HEK293T (cell line): ENCODE measurements at regions not wholly inside any gene's neighbourhood (a gene's known extent, or its start where the extent isn't known, plus 50 kb on each side); places are given as distances from the start of the nearest gene placed in this dataset.

ENCODE experiments used
- CTCF ChIA-PET: fragments of 350-600 bp; formaldehyde crosslinking; extraction: SDS; loops from one replicate; lab custom pipeline; 2021; ENCODE audit warnings: antibody characterized with exemption, inconsistent platforms; lab: Yijun Ruan, JAX
- POLR2A ChIA-PET: fragments of 350-600 bp; formaldehyde crosslinking; extraction: SDS; loops from one replicate; lab custom pipeline; 2020; ENCODE audit warnings: antibody characterized with exemption, inconsistent platforms; lab: Yijun Ruan, JAX
- DNase-seq: peaks from one replicate; pipeline ENCODE4 v3.0.0; 2012; ENCODE audit warnings: mixed read lengths; ENCODE audit errors: extremely low spot score
- ARNT ChIP-seq: fragments of 450-650 bp; IDR thresholded peaks from 2 replicates; pipeline ENCODE4 v1.6.1; 2017; ENCODE audit warnings: mild to moderate bottlenecking
- BHLHE40 ChIP-seq: fragments of 450-650 bp; IDR thresholded peaks from 2 replicates; pipeline ENCODE4 v1.6.1; 2016; ENCODE audit warnings: mild to moderate bottlenecking, moderate library complexity, borderline replicate concordance
- CTBP1 ChIP-seq: fragments of 450-650 bp; IDR thresholded peaks from 2 replicates; pipeline ENCODE4 v1.6.1; 2016; ENCODE audit warnings: borderline replicate concordance
- ELF4 ChIP-seq: fragments of 450-650 bp; IDR thresholded peaks from 2 replicates; pipeline ENCODE4 v1.6.1; 2017; ENCODE audit warnings: antibody characterized with exemption
- FOXA1 ChIP-seq: fragments of 450-650 bp; IDR thresholded peaks from 2 replicates; pipeline ENCODE4 v1.6.1; 2016; ENCODE audit warnings: mild to moderate bottlenecking
- FOXK2 ChIP-seq: fragments of 450-650 bp; IDR thresholded peaks from 2 replicates; pipeline ENCODE4 v1.6.1; 2016; ENCODE audit warnings: mild to moderate bottlenecking
- FOXM1 ChIP-seq: fragments of 450-650 bp; IDR thresholded peaks from 2 replicates; pipeline ENCODE4 v1.6.1; 2017; ENCODE audit warnings: mild to moderate bottlenecking, borderline replicate concordance
- HDGF ChIP-seq: fragments of 450-650 bp; IDR thresholded peaks from 2 replicates; pipeline ENCODE4 v1.6.1; 2017; ENCODE audit warnings: antibody characterized with exemption, borderline replicate concordance
- L3MBTL2 ChIP-seq: fragments of 450-650 bp; conservative IDR thresholded peaks from 2 replicates; pipeline ENCODE4 v1.6.1; 2016; ENCODE audit warnings: mild to moderate bottlenecking
- LEF1 ChIP-seq: fragments of 450-650 bp; IDR thresholded peaks from 2 replicates; pipeline ENCODE4 v1.6.1; 2017; ENCODE audit warnings: mild to moderate bottlenecking, borderline replicate concordance
- NFRKB ChIP-seq: fragments of 450-650 bp; IDR thresholded peaks from 2 replicates; pipeline ENCODE4 v1.6.1; 2016; ENCODE audit warnings: mild to moderate bottlenecking, moderate library complexity
- PKNOX1 ChIP-seq: fragments of 450-650 bp; IDR thresholded peaks from 2 replicates; pipeline ENCODE4 v1.6.1; 2016
- SP1 ChIP-seq: fragments of 450-650 bp; IDR thresholded peaks from 2 replicates; pipeline ENCODE4 v1.6.1; 2017
- SUZ12 ChIP-seq: fragments of 450-650 bp; IDR thresholded peaks from 2 replicates; pipeline ENCODE4 v1.6.1; 2016; ENCODE audit warnings: mild to moderate bottlenecking
- TARDBP ChIP-seq: fragments of 450-650 bp; IDR thresholded peaks from 2 replicates; pipeline ENCODE4 v1.6.1; 2016
- ZNF384 ChIP-seq: fragments of 450-650 bp; IDR thresholded peaks from 2 replicates; pipeline ENCODE4 v1.6.1; 2016

GRCh38 chr4:33013282-33013681, 2293.1 kb downstream of the PCDH7 start:
- ChIA-PET POLR2A (no interaction called here), CTCF (no interaction called here)
- DNase-seq = no peak
- TF ChIP-seq PKNOX1 = no peak
- TF ChIP-seq SP1 = no peak
- no peak for TF ChIP-seq FOXM1
- no peak for TF ChIP-seq BHLHE40
- no peak for TF ChIP-seq HDGF
- TF ChIP-seq NFRKB = no peak
- TF ChIP-seq FOXK2 = no peak
- TF ChIP-seq FOXA1 = no peak
- TF ChIP-seq ARNT = no peak
- TF ChIP-seq ZNF384 = no peak
- no peak for TF ChIP-seq TARDBP
- no peak for TF ChIP-seq L3MBTL2

- CTCF ChIA-PET = no interaction called here
- no peak for DNase-seq
- POLR2A ChIA-PET = no interaction called here
- TF ChIP-seq ZNF384 = no peak
- no peak for TF ChIP-seq BHLHE40
- TF ChIP-seq ARNT = no peak
These were observed 2305.1 kb downstream of the PCDH7 start for GRCh38 chr4:33025236-33025635.

- POLR2A ChIA-PET = no interaction called here
- DNase-seq = no peak
- CTCF ChIA-PET = no interaction called here
- TF ChIP-seq SUZ12 = no peak
- TF ChIP-seq FOXK2 = no peak
- TF ChIP-seq FOXM1 = no peak
- no peak for TF ChIP-seq HDGF
- TF ChIP-seq ZNF384 = no peak
- TF ChIP-seq PKNOX1 = no peak
- TF ChIP-seq L3MBTL2 = no peak
- no peak for TF ChIP-seq LEF1
- TF ChIP-seq CTBP1 = no peak
- no peak for TF ChIP-seq FOXA1
- TF ChIP-seq TARDBP = no peak
- TF ChIP-seq SP1 = no peak
- TF ChIP-seq ARNT = no peak
- no peak for TF ChIP-seq ELF4
- TF ChIP-seq NFRKB = no peak
- no peak for TF ChIP-seq BHLHE40
These were observed 2309.8 kb downstream of the PCDH7 start for GRCh38 chr4:33029976-33030375.

GRCh38 chr4:33031328-33031727, 2311.2 kb downstream of the PCDH7 start:
- DNase-seq = no peak
- CTCF ChIA-PET = no interaction called here
- POLR2A ChIA-PET = no interaction called here
- TF ChIP-seq TARDBP (no peak), BHLHE40 (no peak), ARNT (no peak), L3MBTL2 (no peak), SUZ12 (no peak), HDGF (no peak), ELF4 (no peak), CTBP1 (no peak)

GRCh38 chr4:33037464-33037863, 2317.3 kb downstream of the PCDH7 start:
- no peak for TF ChIP-seq L3MBTL2
- TF ChIP-seq FOXK2 = no peak
- TF ChIP-seq ELF4 = no peak
- no peak for TF ChIP-seq LEF1
- no peak for TF ChIP-seq SUZ12
- TF ChIP-seq BHLHE40 = no peak
- no peak for TF ChIP-seq CTBP1
- TF ChIP-seq ARNT = no peak
- TF ChIP-seq FOXA1 = no peak
- TF ChIP-seq NFRKB = no peak
- TF ChIP-seq TARDBP = no peak
- TF ChIP-seq SP1 = no peak
- TF ChIP-seq PKNOX1 = no peak
- no peak for TF ChIP-seq ZNF384
- no peak for TF ChIP-seq HDGF
- no peak for TF ChIP-seq FOXM1
- ChIA-PET POLR2A (no interaction called here), CTCF (no interaction called here)
- DNase-seq = no peak

- DNase-seq = no peak
- CTCF ChIA-PET = no interaction called here
- POLR2A ChIA-PET = no interaction called here
- TF ChIP-seq LEF1 (no peak), FOXM1 (no peak), FOXK2 (no peak), SP1 (no peak), L3MBTL2 (no peak), HDGF (no peak), SUZ12 (no peak), BHLHE40 (no peak), ZNF384 (no peak)
These were observed 2325.2 kb downstream of the PCDH7 start for GRCh38 chr4:33045334-33045733.

- POLR2A ChIA-PET = no interaction called here
- CTCF ChIA-PET = no interaction called here
- no peak for DNase-seq
- TF ChIP-seq HDGF = no peak
- no peak for TF ChIP-seq FOXM1
These were observed 2332.1 kb downstream of the PCDH7 start for GRCh38 chr4:33052241-33052640.
